ENCODE measurements at regions not wholly inside any gene's neighbourhood (a gene's known extent, or its start where the extent isn't known, plus 50 kb on each side); places are given as distances from the start of the nearest gene placed in this dataset.

DNA sequence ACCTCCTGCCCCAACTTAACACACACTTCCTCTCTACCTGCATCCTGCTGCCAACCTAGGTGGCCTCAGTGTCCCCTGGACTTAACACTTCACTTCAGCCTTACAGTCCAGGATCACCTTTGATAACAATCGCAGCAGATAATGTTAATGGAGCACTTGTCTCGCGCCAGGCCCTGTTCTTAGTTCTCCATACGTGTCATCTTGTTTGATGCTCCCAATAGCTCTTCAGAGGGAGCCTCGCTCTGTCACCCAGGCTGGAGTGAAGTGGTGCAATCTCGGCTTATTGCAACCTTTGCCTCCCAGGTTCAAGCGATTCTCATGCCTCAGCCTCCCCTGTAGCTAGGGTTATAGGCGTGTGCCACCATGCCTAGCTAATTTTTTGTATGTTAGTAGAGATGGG lies 62.7 kb upstream of the SHB start:
- Histone ChIP-seq H3K27me3 (ENCODE audit: control insufficient read depth, insufficient read depth, low read length) (no peaks in the 10 kb centered on the region), H3K36me3 (ENCODE audit: control insufficient read depth, insufficient read depth, low read length) (no peaks in the 10 kb centered on the region), H3K4me3 (ENCODE audit: low read depth, low read length) (no peak overlapping the region)
- no peak for DNase-seq (ENCODE audit: low read depth)
- TF ChIP-seq, protein P1, sequence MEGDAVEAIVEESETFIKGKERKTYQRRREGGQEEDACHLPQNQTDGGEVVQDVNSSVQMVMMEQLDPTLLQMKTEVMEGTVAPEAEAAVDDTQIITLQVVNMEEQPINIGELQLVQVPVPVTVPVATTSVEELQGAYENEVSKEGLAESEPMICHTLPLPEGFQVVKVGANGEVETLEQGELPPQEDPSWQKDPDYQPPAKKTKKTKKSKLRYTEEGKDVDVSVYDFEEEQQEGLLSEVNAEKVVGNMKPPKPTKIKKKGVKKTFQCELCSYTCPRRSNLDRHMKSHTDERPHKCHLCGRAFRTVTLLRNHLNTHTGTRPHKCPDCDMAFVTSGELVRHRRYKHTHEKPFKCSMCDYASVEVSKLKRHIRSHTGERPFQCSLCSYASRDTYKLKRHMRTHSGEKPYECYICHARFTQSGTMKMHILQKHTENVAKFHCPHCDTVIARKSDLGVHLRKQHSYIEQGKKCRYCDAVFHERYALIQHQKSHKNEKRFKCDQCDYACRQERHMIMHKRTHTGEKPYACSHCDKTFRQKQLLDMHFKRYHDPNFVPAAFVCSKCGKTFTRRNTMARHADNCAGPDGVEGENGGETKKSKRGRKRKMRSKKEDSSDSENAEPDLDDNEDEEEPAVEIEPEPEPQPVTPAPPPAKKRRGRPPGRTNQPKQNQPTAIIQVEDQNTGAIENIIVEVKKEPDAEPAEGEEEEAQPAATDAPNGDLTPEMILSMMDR (IDR thresholded peaks at IDR 0.05; ENCODE audit: insufficient read depth, low read length, poor library complexity, severe bottlenecking), result no peak

DNA sequence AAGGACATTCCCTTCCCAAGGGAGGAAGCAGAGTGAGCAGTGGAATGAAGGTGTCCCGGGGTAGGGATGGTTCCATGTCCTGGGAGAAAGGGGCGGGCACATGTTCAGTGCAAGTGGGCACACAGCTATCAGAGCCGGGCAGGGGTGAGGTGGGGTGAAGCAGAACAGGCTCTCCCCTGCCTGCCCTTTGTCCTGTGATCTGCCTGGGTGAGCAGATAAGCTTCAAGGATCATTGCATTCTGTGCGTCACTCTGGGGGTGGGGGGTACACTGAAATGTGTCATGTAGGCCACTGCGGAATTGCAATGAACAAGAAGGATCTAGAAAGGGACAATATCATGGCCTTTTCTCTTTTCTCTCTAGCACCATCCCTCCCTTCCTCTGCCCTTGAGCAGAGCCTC lies 61.7 kb upstream of the SHB start:
- TF ChIP-seq, protein P1 (IDR thresholded peaks at IDR 0.05; ENCODE audit: insufficient read depth, low read length, poor library complexity, severe bottlenecking), result no peak
- Histone ChIP-seq H3K4me3 (ENCODE audit: low read depth, low read length) (no peak overlapping the region), H3K27me3 (ENCODE audit: control insufficient read depth, insufficient read depth, low read length) (no peaks in the 10 kb centered on the region), H3K36me3 (ENCODE audit: control insufficient read depth, insufficient read depth, low read length) (no peaks in the 10 kb centered on the region)
- no peak for DNase-seq (ENCODE audit: low read depth)

DNA sequence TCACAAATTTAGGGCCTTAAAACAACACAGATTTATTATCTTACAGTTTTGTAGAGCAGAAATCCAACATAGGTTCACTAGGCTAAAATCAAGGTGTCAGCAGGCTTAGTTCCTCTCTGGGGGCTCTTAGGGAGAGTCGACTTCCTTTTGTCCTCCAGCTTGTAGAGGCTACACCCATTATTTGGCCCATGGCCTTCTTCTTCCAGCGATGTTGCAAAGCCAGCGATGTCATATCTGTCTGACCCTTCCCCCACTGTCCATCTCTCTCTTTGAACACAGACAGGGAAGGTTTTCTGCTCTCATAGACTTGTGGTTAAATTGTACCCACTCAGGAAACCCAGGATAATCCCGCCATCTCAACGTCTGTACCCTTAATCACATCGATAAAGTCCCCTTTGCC lies 60.3 kb upstream of the SHB start:
- no peak overlapping the region for H3K4me3 ChIP-seq (ENCODE audit: low read depth, low read length)
- TF ChIP-seq, protein P1 (IDR thresholded peaks at IDR 0.05; ENCODE audit: insufficient read depth, low read length, poor library complexity, severe bottlenecking), result no peak
- no peak for DNase-seq (ENCODE audit: low read depth)
- no peaks in the 10 kb centered on the region for H3K36me3 ChIP-seq (ENCODE audit: control insufficient read depth, insufficient read depth, low read length)
- no peaks in the 10 kb centered on the region for H3K27me3 ChIP-seq (ENCODE audit: control insufficient read depth, insufficient read depth, low read length)

DNA sequence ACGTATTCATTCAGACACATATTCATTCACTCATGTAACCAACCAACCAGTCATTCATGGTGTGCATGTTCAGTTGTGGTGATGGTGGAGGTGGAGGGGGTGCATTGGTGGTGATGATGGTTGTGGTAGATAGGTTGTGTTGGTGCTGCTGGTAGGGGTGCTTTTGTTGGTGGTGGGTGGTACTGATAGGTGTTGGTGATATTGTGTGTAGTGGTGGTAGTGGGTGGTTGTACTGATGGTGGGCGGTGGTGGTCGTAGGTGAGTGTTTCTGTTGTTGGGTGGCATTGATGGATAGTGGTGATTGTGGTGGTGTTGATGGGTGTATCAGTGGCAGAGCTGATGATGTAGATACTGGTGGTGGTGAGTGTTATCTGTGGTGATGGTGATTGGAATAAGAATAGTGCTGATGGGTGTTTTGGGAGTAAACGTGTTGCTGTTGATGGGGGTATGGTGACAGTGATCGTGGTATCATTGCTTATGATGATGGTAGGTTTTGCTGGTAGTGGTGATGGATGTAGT lies 59.8 kb upstream of the SHB start:
- no peaks in the 10 kb centered on the region for H3K27me3 ChIP-seq (ENCODE audit: control insufficient read depth, insufficient read depth, low read length)
- H3K4me3 ChIP-seq (ENCODE audit: low read depth, low read length), result no peak overlapping the region
- no peak for DNase-seq (ENCODE audit: low read depth)
- TF ChIP-seq, protein P1 (IDR thresholded peaks at IDR 0.05; ENCODE audit: insufficient read depth, low read length, poor library complexity, severe bottlenecking), result no peak
- H3K36me3 ChIP-seq (ENCODE audit: control insufficient read depth, insufficient read depth, low read length), result no peaks in the 10 kb centered on the region

DNA sequence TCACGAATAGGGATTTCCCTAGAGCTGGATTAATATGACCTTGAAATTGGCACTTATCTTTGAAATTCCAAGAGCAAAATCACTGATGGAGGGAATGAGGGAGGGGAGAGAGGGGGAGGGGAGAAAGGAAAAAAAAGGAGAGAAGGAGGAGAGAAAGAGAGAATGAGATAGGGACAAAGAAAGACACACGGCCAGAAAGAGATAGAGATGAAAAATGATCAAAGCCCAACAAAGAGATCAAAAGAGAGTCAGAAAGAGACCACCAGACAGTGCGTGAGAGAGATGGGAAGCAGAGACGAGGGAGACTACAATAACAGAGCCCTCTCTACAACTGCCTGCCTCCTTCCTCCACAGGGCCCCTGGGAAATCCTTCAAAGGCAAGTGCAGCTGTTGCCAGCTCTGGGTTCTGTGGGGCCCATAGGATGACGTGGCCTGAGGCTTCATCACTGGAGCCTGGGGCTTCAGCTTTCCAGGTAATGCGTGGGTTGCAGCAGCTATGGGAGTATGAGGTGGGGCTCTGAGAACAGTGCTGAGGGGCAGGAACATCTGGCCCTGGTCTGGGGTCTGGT lies 58.3 kb upstream of the SHB start:
- Histone ChIP-seq H3K4me3 (ENCODE audit: low read depth, low read length) (no peak overlapping the region), H3K27me3 (ENCODE audit: control insufficient read depth, insufficient read depth, low read length) (no peaks in the 10 kb centered on the region), H3K36me3 (ENCODE audit: control insufficient read depth, insufficient read depth, low read length) (no peaks in the 10 kb centered on the region)
- TF ChIP-seq, protein P1 (IDR thresholded peaks at IDR 0.05; ENCODE audit: insufficient read depth, low read length, poor library complexity, severe bottlenecking), result no peak
- no peak for DNase-seq (ENCODE audit: low read depth)

DNA sequence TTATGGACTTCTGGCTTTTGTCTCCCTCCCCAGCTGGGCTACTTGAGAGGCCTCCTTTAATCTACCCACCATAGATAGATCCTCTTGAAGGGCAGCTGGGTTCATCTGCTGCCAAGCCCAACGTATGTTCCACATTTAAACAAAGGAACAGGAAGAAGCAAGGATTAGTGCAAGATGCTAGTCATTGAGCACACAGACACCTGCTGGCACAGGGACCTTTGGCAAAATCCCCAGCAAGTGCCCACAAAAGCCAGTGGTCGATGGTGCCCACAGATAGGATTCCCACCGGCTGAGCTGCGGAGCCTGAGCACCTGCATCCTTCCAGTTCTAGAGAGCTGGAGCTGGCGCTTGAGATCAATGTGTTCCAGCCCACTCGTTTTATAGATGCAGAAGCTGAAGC lies 57.7 kb upstream of the SHB start:
- no peaks in the 10 kb centered on the region for H3K36me3 ChIP-seq (ENCODE audit: control insufficient read depth, insufficient read depth, low read length)
- H3K27me3 ChIP-seq (ENCODE audit: control insufficient read depth, insufficient read depth, low read length), result no peaks in the 10 kb centered on the region
- no peak overlapping the region for H3K4me3 ChIP-seq (ENCODE audit: low read depth, low read length)
- no peak for DNase-seq (ENCODE audit: low read depth)
- TF ChIP-seq, protein P1 (IDR thresholded peaks at IDR 0.05; ENCODE audit: insufficient read depth, low read length, poor library complexity, severe bottlenecking), result no peak
